B cell (primary cell): ENCODE measurements at regions not wholly inside any gene's neighbourhood (a gene's known extent, or its start where the extent isn't known, plus 50 kb on each side); places are given as distances from the start of the nearest gene placed in this dataset.

Experiments
- ATAC-seq: fragments of 200-7000 bp; cut with Tn5 transposase; one replicate; pipeline ENCODE4 v1.10.0; 2021; ENCODE audit warnings: low read depth, mild to moderate bottlenecking, moderate number of reproducible peaks, moderate library complexity
- CTCF ChIA-PET: fragments of 350-600 bp; sonication (Branson Sonifier 250); formaldehyde crosslinking; loops from one replicate; lab custom pipeline; 2021; ENCODE audit warnings: antibody characterized with exemption, inconsistent platforms; lab: Charles Lee
- POLR2A ChIA-PET: fragments of 350-600 bp; sonication (Branson Sonifier 250); formaldehyde crosslinking; loops from one replicate; lab custom pipeline; 2021; ENCODE audit warnings: antibody characterized with exemption; lab: Charles Lee
- DNase-seq: peaks from one replicate; pipeline ENCODE4 v3.0.0; 2013
- H2AFZ ChIP-seq: 2 replicates; pipeline ENCODE4 v1.6.1; 2012; ENCODE audit warnings: mild to moderate bottlenecking, low read depth, low read length; ENCODE audit not compliant: insufficient read depth, poor library complexity, severe bottlenecking
- H3K27ac ChIP-seq, 2 donors: 1 replicate in 1 of 2; 2 replicates in 1 of 2; pipeline ENCODE4 v1.5.1; 2012 to 2013; ENCODE audit warnings: low read length in 2 of 2, mild to moderate bottlenecking in 2 of 2, moderate library complexity in 1 of 2
- H3K27me3 ChIP-seq, 4 experiments: fragments of 200-600 bp in 1 of 4; sonication (generic) in 1 of 4; replicated peaks in 1 of 4; 1 replicate in 2 of 4; 2 replicates in 2 of 4; pipeline versions ENCODE4 v1.6.1 to v1.7.0; 2013 to 2016; ENCODE audit warnings: low read length in 3 of 4, mild to moderate bottlenecking in 2 of 4, mixed read lengths in 1 of 4, moderate library complexity in 1 of 4; ENCODE audit not compliant: insufficient read depth in 4 of 4, control insufficient read depth in 3 of 4; ENCODE audit errors: control extremely low read depth in 1 of 4
- H3K36me3 ChIP-seq, 2 experiments: replicated peaks in 1 of 2; 1 replicate in 1 of 2; 2 replicates in 1 of 2; pipeline versions ENCODE4 v1.6.1 to v1.7.1; 2013; ENCODE audit warnings: low read length in 1 of 2; ENCODE audit not compliant: insufficient read depth in 2 of 2, control insufficient read depth in 1 of 2; ENCODE audit errors: control extremely low read depth in 1 of 2, extremely low read depth in 1 of 2
- H3K4me1 ChIP-seq, 2 donors: fragments of 200-600 bp in 1 of 2; sonication (generic) in 1 of 2; 1 replicate in 1 of 2; 2 replicates in 1 of 2; pipeline versions ENCODE4 v1.5.1 to v1.6.1; 2013 to 2017; ENCODE audit warnings: low read length in 2 of 2; ENCODE audit not compliant: control insufficient read depth in 2 of 2, insufficient read depth in 2 of 2
- H3K4me2 ChIP-seq: replicated peaks from 2 replicates; pipeline ENCODE3; 2012; ENCODE audit warnings: mild to moderate bottlenecking, low read depth, low read length; ENCODE audit not compliant: poor library complexity, severe bottlenecking
- H3K4me3 ChIP-seq, 5 experiments: fragments of 200-600 bp in 1 of 5; sonication (generic) in 1 of 5; 1 replicate in 3 of 5; 2 replicates in 2 of 5; pipeline versions ENCODE4 v1.5.1 to v1.7.0; 2011 to 2016; ENCODE audit warnings: low read length in 4 of 5, mild to moderate bottlenecking in 4 of 5, low read depth in 2 of 5, control low read depth in 1 of 5, moderate library complexity in 1 of 5; ENCODE audit not compliant: insufficient read depth in 1 of 5; ENCODE audit errors: control extremely low read depth in 1 of 5, extremely low read depth in 1 of 5
- H3K79me2 ChIP-seq: fragments of 200-600 bp; sonication (generic); one replicate; pipeline ENCODE4 v1.6.0; 2016; ENCODE audit warnings: low read length; ENCODE audit not compliant: control insufficient read depth, insufficient read depth
- H3K9ac ChIP-seq: fragments of 200-600 bp; sonication (generic); 2 replicates; pipeline ENCODE4 v1.6.1; 2017; ENCODE audit warnings: mild to moderate bottlenecking, low read length, moderate library complexity
- H3K9me3 ChIP-seq, 3 donors: one replicate each; pipeline versions ENCODE4 v1.6.1 to v1.7.1; 2013; ENCODE audit warnings: low read length in 2 of 3; ENCODE audit not compliant: control insufficient read depth in 2 of 3, insufficient read depth in 1 of 3; ENCODE audit errors: control extremely low read depth in 1 of 3
- H4K20me1 ChIP-seq: 2 replicates; pipeline ENCODE4 v1.6.0; 2012; ENCODE audit warnings: mild to moderate bottlenecking, low read length; ENCODE audit not compliant: insufficient read depth, control insufficient read depth, poor library complexity, severe bottlenecking
- H3K27ac Mint-ChIP-seq: one replicate; pipeline ENCODE4 v1.8.0; 2021; ENCODE audit warnings: mixed read lengths
- H3K27me3 Mint-ChIP-seq: one replicate; pipeline ENCODE4 v1.8.0; 2021; ENCODE audit warnings: mixed read lengths
- H3K4me1 Mint-ChIP-seq: one replicate; pipeline ENCODE4 v1.8.0; 2021; ENCODE audit warnings: mixed read lengths
- H3K4me3 Mint-ChIP-seq: one replicate; pipeline ENCODE4 v1.8.0; 2021; ENCODE audit warnings: mixed read lengths
- H3K9me3 Mint-ChIP-seq: one replicate; pipeline ENCODE4 v1.8.0; 2022; ENCODE audit warnings: mixed read lengths; ENCODE audit not compliant: insufficient read depth
- EZH2 ChIP-seq: IDR thresholded peaks from 2 replicates; pipeline ENCODE4 v1.6.1; 2012; ENCODE audit warnings: borderline replicate concordance, low read depth, mild to moderate bottlenecking, moderate library complexity, low read length; ENCODE audit not compliant: insufficient read depth, poor library complexity, severe bottlenecking
- WGBS: methylation state at CpG from one replicate; pipeline ENCODE4 v1.1.5; 2013; ENCODE audit warnings: missing lambda C conversion rate; ENCODE audit not compliant: insufficient coverage; 5-methylcytosine and 5-hydroxymethylcytosine counted together
- intact Hi-C: fragments of 100-400 bp; cut with micrococcal nuclease; formaldehyde crosslinking; loops from one replicate; pipeline ENCODE4 v1.10.0; 2022
- TF ChIP-seq, protein P1 (sequence below): fragments of 200-600 bp; IDR thresholded peaks from one replicate; pipeline ENCODE4 v1.8.0; 2022; ENCODE audit warnings: antibody characterized with exemption, mild to moderate bottlenecking

DNA sequence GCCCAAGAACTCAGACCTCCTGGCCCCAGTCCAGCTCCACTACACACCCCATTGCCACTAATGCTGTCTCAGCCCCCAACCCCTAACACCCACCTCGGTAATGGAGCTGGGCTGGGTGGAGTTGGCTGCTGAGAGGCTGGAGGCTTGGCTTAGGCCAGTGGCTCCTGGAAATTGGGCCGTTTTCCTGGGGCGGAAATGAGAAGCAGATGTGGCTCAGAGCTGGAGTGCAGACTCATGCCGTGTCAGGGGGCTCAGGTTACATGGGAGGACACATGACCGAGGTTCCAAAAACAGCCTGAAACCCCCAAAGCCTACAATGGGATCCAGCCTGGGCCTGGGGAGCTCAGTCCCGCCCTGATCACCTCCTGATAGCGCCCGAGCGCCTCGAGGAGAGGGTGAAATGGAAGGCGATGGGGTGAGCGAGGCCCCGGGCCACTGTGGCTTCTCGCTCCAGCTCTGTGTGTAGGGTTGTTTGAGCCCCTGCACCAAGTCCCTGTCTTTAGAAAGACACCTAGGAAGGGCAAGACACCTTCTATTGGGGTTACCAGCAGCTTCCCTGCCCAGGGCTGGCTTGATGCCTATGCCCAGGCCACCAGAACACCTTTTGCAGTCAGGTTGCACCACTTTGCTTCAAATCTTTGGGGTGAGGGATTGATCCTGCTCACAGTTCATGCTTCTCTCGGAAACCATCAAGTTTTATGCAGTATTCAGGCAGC, 175.7 kb upstream of the HAAO start:
- H3K27me3 Mint-ChIP-seq = peaks cover under 1% of the 10 kb centered on the region
- POLR2A ChIA-PET = no interaction called here
- H3K27ac Mint-ChIP-seq = no peak overlapping the region
- H3K9me3 Mint-ChIP-seq = no peaks in the 10 kb centered on the region
- ATAC-seq (no peak), DNase-seq (no peak)
- Histone ChIP-seq H3K4me2 (no peak overlapping the region), H3K36me3 (no peaks in the 10 kb centered on the region), H3K27me3 (peaks cover 0 to 3% (median 0%) of the 10 kb centered on the region in 4 experiments), H3K27ac (no peak overlapping the region), H3K79me2 (no peaks in the 10 kb centered on the region), H2AFZ (no peak overlapping the region), H4K20me1 (no peaks in the 10 kb centered on the region), H3K9me3 (peaks cover 0 to 8% (median 0%) of the 10 kb centered on the region in 3 donors), H3K9ac (no peak overlapping the region), H3K4me3 (no peak overlapping the region), H3K4me1 (peaks cover 14 to 20% of the 10 kb centered on the region in 2 donors)
- H3K4me1 Mint-ChIP-seq = peaks cover 11% of the 10 kb centered on the region
- intact Hi-C loops = no loop called here
- 58% methylated on average over 12 of the region's 15 CpGs for WGBS
- H3K4me3 Mint-ChIP-seq = no peak overlapping the region
- CTCF ChIA-PET = interaction anchor here (1.3 kb wide), 1 partner anchor 21 kb away, joined by 3 read pairs; no protein-coding TSS in a partner anchor
- TF ChIP-seq, protein P1, sequence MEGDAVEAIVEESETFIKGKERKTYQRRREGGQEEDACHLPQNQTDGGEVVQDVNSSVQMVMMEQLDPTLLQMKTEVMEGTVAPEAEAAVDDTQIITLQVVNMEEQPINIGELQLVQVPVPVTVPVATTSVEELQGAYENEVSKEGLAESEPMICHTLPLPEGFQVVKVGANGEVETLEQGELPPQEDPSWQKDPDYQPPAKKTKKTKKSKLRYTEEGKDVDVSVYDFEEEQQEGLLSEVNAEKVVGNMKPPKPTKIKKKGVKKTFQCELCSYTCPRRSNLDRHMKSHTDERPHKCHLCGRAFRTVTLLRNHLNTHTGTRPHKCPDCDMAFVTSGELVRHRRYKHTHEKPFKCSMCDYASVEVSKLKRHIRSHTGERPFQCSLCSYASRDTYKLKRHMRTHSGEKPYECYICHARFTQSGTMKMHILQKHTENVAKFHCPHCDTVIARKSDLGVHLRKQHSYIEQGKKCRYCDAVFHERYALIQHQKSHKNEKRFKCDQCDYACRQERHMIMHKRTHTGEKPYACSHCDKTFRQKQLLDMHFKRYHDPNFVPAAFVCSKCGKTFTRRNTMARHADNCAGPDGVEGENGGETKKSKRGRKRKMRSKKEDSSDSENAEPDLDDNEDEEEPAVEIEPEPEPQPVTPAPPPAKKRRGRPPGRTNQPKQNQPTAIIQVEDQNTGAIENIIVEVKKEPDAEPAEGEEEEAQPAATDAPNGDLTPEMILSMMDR = no peak
- no peak for TF ChIP-seq EZH2

DNA sequence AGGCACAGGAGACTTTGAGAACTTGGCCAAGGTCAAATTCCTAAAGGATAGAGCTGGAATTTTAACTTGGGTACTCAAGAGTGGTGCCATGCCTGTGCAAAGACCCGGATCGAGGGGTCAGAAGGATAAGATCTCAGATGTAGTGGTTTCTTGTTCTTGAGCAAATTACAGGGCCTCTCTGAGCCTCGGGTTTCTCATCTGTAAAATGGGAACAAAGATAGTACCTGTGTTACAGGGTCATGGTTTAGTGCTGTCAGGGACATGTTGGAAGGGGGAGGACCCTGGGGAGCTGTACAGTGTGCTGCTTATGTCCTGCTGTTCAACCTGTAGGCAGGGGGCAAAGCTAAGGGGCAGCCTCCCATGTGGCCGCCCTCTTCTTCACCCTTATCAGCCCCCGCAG, 173.5 kb upstream of the HAAO start:
- DNase-seq (no peak), ATAC-seq (no peak)
- WGBS = 91% methylated on average over 5 of the region's 5 CpGs
- no peak overlapping the region for H3K4me3 Mint-ChIP-seq
- intact Hi-C loops = no loop called here
- H3K27me3 Mint-ChIP-seq = peaks cover 8% of the 10 kb centered on the region
- Histone ChIP-seq H3K4me2 (no peak overlapping the region), H3K27me3 (peaks cover 0 to 7% (median 0%) of the 10 kb centered on the region in 4 experiments), H3K36me3 (no peaks in the 10 kb centered on the region), H3K4me1 (peaks cover 36 to 42% of the 10 kb centered on the region in 2 donors), H3K9me3 (peaks cover 0 to 4% (median 0%) of the 10 kb centered on the region in 3 donors), H3K27ac (no peak overlapping the region), H4K20me1 (no peaks in the 10 kb centered on the region), H2AFZ (no peak overlapping the region), H3K9ac (no peak overlapping the region), H3K4me3 (no peak overlapping the region), H3K79me2 (no peaks in the 10 kb centered on the region)
- TF ChIP-seq, protein P1 = no peak
- no peak for TF ChIP-seq EZH2
- no peak overlapping the region for H3K27ac Mint-ChIP-seq
- POLR2A ChIA-PET = no interaction called here
- peaks cover 26% of the 10 kb centered on the region for H3K4me1 Mint-ChIP-seq
- CTCF ChIA-PET = interaction anchor here (0.8 to 5.8 kb wide), 4 partner anchors 9 to 519 kb away, joined by 4 to 27 read pairs (median 18); no protein-coding TSS in a partner anchor
- no peaks in the 10 kb centered on the region for H3K9me3 Mint-ChIP-seq
